Fibroblast of the aortic adventitia (primary cell): ENCODE measurements at regions not wholly inside any gene's neighbourhood (a gene's known extent, or its start where the extent isn't known, plus 50 kb on each side); places are given as distances from the start of the nearest gene placed in this dataset.

Source experiments
- DNase-seq: peaks from one replicate; pipeline ENCODE4 v3.0.0-alpha.2; 2010; ENCODE audit warnings: low read depth
- H3K4me3 ChIP-seq: 2 replicates; pipeline ENCODE4 v1.5.1; 2011; ENCODE audit warnings: low read depth, mild to moderate bottlenecking, control low read depth, low read length, moderate library complexity
- TF ChIP-seq, protein P1 (sequence below): IDR thresholded peaks from 2 replicates; pipeline ENCODE4 v1.5.1; 2011; ENCODE audit warnings: mild to moderate bottlenecking, low read length, control low read depth, inconsistent platforms; ENCODE audit not compliant: insufficient read depth

GRCh38 chr21:31416465-31416864, 72.4 kb upstream of the TIAM1 start:
- DNase-seq: peak; percentile 60
- TF ChIP-seq, protein P1, sequence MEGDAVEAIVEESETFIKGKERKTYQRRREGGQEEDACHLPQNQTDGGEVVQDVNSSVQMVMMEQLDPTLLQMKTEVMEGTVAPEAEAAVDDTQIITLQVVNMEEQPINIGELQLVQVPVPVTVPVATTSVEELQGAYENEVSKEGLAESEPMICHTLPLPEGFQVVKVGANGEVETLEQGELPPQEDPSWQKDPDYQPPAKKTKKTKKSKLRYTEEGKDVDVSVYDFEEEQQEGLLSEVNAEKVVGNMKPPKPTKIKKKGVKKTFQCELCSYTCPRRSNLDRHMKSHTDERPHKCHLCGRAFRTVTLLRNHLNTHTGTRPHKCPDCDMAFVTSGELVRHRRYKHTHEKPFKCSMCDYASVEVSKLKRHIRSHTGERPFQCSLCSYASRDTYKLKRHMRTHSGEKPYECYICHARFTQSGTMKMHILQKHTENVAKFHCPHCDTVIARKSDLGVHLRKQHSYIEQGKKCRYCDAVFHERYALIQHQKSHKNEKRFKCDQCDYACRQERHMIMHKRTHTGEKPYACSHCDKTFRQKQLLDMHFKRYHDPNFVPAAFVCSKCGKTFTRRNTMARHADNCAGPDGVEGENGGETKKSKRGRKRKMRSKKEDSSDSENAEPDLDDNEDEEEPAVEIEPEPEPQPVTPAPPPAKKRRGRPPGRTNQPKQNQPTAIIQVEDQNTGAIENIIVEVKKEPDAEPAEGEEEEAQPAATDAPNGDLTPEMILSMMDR: no peak
- no peak overlapping the region for H3K4me3 ChIP-seq

GRCh38 chr21:31414263-31415000, 70.4 kb upstream of the TIAM1 start:
- TF ChIP-seq, protein P1: no peak
- no peak overlapping the region for H3K4me3 ChIP-seq

DNA sequence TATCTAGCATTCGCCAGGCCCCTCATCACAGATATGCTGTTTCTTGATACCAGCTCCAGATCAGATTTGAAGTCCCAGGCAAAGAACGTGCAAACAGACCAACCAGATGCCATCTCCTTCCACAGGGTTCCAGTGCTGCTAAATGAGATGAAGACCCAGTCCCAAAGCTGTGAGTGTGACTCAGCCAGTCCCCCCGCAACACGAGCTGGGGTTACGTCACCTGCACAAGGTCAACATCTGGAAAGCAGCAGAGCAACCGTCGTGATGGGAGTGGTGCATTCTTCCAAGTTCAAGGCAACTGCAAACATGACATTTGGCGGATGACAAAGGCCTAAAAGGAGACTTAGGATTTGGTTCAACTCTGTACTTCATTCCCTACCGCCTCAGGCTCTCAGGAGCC, 69.6 kb upstream of the TIAM1 start:
- no peak for DNase-seq
- TF ChIP-seq, protein P1: no peak
- H3K4me3 ChIP-seq: no peak overlapping the region

More at GRCh38 chr21:31414263-31415000, 70.4 kb upstream of the TIAM1 start:
- DNase-seq: no peak

DNA sequence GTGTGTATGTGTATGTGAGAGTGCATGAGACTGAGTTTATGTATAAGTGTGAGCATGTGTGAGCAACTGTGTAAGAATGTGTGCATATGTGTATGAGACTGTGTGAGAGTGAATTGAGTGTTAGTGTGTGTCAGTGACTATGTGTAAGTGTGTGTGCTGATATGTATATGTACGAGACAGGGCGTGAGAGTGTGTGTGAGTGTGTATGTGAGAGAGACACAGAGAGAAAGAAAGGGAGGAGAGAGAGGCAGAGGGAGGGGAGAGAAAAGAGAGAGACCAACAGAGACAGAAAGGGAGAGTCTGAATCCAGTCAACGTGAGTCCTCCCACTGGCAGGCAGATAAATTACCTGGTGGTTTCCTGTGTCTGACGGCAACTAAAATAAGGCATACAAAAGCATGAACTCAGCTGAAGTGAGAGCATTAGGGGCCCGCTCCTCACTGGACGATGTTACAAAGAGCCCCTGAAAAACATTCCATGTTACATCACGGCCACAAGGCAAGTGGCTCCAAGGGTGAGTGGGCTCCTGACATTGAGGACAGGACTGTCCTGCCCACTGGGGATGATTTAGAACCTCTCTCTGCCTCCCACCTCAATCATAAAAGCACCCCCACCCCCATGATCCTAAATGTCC, 66.6 kb upstream of the TIAM1 start:
- TF ChIP-seq, protein P1: no peak
- no peak for DNase-seq
- H3K4me3 ChIP-seq: no peak overlapping the region

DNA sequence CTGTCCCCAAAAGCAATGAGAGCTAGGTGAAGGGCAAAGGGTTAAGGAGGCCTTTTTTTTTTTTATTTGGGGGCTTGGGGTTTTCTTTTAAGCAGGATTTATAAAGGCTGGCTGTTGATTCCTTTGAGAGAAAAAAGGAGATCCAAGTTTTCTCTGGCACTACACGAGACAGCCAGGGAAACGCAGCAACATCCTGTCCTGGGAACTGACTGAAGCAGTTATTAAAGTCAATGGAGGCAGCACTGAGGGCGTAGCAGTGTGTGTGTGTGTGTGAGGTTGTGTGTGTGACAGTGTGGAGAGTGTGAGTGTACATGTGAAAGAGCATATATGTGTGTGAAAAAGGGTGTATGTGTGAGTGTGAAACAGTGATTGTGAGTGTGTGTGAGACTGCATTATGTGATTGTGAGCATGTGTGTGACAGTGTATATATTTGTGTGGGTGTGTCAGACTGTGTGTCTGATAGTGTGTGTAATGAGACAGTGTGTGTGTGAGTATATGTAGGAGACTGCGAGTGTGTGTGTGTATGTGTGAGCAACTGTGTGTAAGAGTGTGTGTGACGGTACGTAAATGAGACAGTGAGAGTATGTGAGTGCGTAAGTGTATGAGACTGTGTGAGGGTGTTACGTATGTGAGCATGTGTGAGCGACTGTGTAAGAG, 65.9 kb upstream of the TIAM1 start:
- DNase-seq: no peak
- no peak overlapping the region for H3K4me3 ChIP-seq
- TF ChIP-seq, protein P1: no peak

GRCh38 chr21:31408301-31409088, 64.4 kb upstream of the TIAM1 start:
- no peak for DNase-seq
- TF ChIP-seq, protein P1: no peak
- no peak overlapping the region for H3K4me3 ChIP-seq
